Gastroesophageal sphincter (tissue), 4 donors: ENCODE measurements at regions not wholly inside any gene's neighbourhood (a gene's known extent, or its start where the extent isn't known, plus 50 kb on each side); places are given as distances from the start of the nearest gene placed in this dataset.

ENCODE experiments used
- ATAC-seq: fragments of 150-250 bp; one replicate; pipeline ENCODE4 v1.9.1; 2016; ENCODE audit warnings: mild to moderate bottlenecking, moderate library complexity
- H3K27ac ChIP-seq, 4 donors: fragments of 200-600 bp; sonication (generic) in 3 of 4; 1 replicate in 3 of 4; 2 replicates in 1 of 4; pipeline ENCODE4 v1.5.1; 2016 to 2019
- H3K27me3 ChIP-seq: fragments of 200-600 bp; sonication (generic); one replicate; pipeline ENCODE4 v1.5.1; 2019
- H3K36me3 ChIP-seq, 2 donors: fragments of 200-600 bp; sonication (generic); one replicate each; pipeline ENCODE4 v1.5.1; 2019; ENCODE audit warnings: control low read depth in 1 of 2
- H3K4me1 ChIP-seq, 3 donors: fragments of 200-600 bp; sonication (generic); 1 replicate in 2 of 3; 2 replicates in 1 of 3; pipeline ENCODE4 v1.5.1; 2016 to 2019; ENCODE audit warnings: control low read depth in 2 of 3
- H3K4me3 ChIP-seq, 2 donors: fragments of 200-600 bp; sonication (generic); one replicate each; pipeline ENCODE4 v1.5.1; 2019; ENCODE audit warnings: mild to moderate bottlenecking in 1 of 2, moderate library complexity in 1 of 2
- H3K9me3 ChIP-seq, 3 donors: fragments of 200-600 bp; sonication (generic); one replicate each; pipeline ENCODE4 v1.5.1; 2017 to 2019; ENCODE audit warnings: control low read depth in 2 of 3
- EP300 ChIP-seq: sonication (generic); formaldehyde crosslinking; IDR thresholded peaks from one replicate; pipeline ENCODE4 v1.6.1; 2017; ENCODE audit warnings: antibody characterized with exemption, mild to moderate bottlenecking
- POLR2A ChIP-seq, 2 donors: fragments of 450-650 bp; IDR thresholded peaks; one replicate each; pipeline ENCODE4 v1.6.1; 2017; ENCODE audit warnings: antibody characterized with exemption in 2 of 2, mild to moderate bottlenecking in 2 of 2, moderate library complexity in 1 of 2
- POLR2AphosphoS5 ChIP-seq: sonication (generic); formaldehyde crosslinking; IDR thresholded peaks from one replicate; pipeline ENCODE4 v1.6.1; 2017; ENCODE audit warnings: antibody characterized with exemption
- WGBS, 2 donors: methylation state at CpG; one replicate each; pipeline ENCODE4 v1.1.5; 2018; ENCODE audit warnings: low coverage in 1 of 2; 5-methylcytosine and 5-hydroxymethylcytosine counted together
- TF ChIP-seq, protein P1 (sequence below), 4 experiments: fragments of 200-600 bp in 2 of 4; fragments of 450-650 bp in 2 of 4; sonication (generic) in 1 of 4; IDR thresholded peaks; one replicate each; pipeline ENCODE4 v1.5.1; 2017 to 2019; ENCODE audit warnings: antibody characterized with exemption in 4 of 4, mild to moderate bottlenecking in 2 of 4, moderate library complexity in 2 of 4

DNA sequence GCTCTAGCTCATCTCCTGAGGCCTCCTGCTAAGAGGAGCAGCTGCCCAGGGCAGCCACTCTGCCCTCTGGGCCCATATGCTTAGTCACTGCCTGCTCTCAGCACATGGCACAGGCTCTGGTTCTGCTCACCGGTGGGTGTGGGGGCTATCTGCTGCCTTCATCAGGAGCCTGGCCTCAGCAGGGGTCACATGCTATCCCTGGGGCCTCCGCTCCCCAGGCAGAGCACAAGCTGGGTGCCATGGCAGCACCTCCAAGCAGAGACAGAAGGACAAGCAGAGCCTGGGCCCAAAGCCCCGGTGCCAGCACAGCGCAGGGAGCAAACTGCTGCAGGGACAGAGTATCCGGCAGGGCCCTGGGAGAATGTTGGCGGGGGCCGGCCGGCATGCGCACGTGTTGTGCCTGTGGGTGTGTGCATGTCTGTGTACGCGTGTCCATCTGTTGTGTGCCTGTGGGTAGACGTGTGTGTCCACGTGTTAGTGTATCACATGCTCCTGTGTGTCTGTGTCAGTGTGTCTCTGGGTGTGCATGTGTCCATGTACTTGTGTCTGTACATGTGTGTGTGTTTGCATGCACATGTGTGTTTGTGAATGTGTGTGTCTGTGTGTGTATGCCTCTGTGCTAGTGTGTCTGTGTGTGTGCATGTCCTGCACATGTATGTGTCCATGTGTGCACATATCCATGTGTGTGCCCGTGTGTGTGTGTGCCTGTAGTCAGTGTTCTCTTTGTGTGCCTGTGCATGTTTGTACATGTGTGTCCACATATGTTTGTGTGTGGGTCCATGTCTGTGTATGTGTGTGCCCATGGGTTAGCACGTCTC is 326.9 kb downstream of the TMEM121 start:
- ATAC-seq: no peak

DNA sequence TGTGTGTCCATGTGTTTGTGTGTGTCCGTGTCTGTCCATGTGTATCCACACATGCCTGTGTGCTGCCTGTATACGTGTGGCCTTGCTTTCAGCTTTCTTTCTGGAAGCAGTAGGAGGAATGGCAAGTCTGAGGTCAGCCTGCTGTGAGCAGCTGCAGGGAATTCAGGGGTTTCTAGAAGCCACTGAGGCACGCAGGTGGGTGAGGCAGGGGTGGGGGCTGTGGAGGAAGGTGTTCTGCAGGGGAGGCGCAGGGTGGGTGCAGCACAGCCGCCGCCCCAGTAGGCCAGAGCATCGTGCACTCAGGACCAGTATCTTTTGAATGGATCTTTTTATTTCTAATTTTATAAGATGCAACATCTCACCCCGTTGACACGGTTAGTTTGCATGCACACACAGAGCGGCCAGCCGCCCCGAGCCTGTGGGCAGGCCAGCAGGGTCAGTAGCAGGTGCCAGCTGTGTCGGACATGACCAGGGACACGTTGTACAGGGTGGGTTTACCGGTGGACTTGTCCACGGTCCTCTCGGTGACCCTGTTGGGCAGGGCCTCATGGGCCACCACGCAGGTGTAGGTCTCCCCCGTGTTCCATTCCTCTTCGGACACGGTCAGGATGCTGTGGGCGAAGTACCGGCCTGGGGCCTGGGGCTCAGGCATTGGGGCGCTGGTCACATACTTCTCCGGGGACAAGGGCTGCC is 327.7 kb downstream of the TMEM121 start:
- no peak overlapping the region for H3K4me3 ChIP-seq
- H3K9me3 ChIP-seq: peaks cover 0 to 6% (median 0%) of the 10 kb centered on the region in 3 donors
- TF ChIP-seq POLR2AphosphoS5 (no peak), EP300 (no peak), POLR2A (IDR thresholded peaks at IDR 0.05) (no peak)
- TF ChIP-seq, protein P1, sequence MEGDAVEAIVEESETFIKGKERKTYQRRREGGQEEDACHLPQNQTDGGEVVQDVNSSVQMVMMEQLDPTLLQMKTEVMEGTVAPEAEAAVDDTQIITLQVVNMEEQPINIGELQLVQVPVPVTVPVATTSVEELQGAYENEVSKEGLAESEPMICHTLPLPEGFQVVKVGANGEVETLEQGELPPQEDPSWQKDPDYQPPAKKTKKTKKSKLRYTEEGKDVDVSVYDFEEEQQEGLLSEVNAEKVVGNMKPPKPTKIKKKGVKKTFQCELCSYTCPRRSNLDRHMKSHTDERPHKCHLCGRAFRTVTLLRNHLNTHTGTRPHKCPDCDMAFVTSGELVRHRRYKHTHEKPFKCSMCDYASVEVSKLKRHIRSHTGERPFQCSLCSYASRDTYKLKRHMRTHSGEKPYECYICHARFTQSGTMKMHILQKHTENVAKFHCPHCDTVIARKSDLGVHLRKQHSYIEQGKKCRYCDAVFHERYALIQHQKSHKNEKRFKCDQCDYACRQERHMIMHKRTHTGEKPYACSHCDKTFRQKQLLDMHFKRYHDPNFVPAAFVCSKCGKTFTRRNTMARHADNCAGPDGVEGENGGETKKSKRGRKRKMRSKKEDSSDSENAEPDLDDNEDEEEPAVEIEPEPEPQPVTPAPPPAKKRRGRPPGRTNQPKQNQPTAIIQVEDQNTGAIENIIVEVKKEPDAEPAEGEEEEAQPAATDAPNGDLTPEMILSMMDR (IDR thresholded peaks at IDR 0.05): no peak
- no peak for ATAC-seq
- 90% methylated on average over 8 of the region's 25 CpGs; no CpG with 5 or more reads in 1 of the 2 donors for WGBS, 2 donors
- no peaks in the 10 kb centered on the region for H3K4me1 ChIP-seq
- H3K27ac ChIP-seq: no peak overlapping the region
- no peaks in the 10 kb centered on the region for H3K36me3 ChIP-seq
- no peaks in the 10 kb centered on the region for H3K27me3 ChIP-seq

More for the DNA sequence above, 326.9 kb downstream of the TMEM121 start:
- WGBS, 2 donors: 50 to 90% methylated on average over 2 to 5 of the region's 16 CpGs
- no peaks in the 10 kb centered on the region for H3K4me1 ChIP-seq
- peaks cover 0 to 4% (median 0%) of the 10 kb centered on the region in 3 donors for H3K9me3 ChIP-seq
- no peak overlapping the region for H3K4me3 ChIP-seq
- TF ChIP-seq POLR2AphosphoS5 (no peak), POLR2A (IDR thresholded peaks at IDR 0.05) (no peak), EP300 (no peak)
- TF ChIP-seq, protein P1 (IDR thresholded peaks at IDR 0.05): no peak
- H3K27me3 ChIP-seq: no peaks in the 10 kb centered on the region
- no peaks in the 10 kb centered on the region for H3K36me3 ChIP-seq
- H3K27ac ChIP-seq: no peak overlapping the region

DNA sequence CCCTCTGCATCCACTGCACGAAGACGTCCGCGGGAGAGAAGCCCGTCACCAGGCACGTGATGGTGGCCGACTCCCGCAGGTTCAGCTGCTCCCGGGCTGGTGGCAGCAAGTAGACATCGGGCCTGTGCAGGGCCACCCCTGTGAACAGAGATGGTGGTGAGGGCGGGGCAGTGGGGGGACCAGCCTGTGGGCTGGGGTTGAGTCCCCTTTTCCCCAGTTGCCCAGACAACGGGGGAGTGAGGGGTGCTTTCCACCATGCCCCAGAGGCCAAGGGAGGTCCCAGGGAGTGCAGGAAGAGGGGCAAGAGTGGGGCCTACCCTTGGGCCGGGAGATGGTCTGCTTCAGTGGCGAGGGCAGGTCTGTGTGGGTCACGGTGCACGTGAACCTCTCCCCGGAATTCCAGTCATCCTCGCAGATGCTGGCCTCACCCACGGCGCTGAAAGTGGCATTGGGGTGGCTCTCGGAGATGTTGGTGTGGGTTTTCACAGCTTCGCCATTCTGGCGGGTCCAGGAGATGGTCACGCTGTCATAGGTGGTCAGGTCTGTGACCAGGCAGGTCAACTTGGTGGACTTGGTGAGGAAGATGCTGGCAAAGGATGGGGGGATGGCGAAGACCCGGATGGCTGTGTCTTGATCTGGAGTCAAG is 328.3 kb downstream of the TMEM121 start:
- TF ChIP-seq POLR2A (IDR thresholded peaks at IDR 0.05) (no peak), POLR2AphosphoS5 (no peak), EP300 (no peak)
- TF ChIP-seq, protein P1 (IDR thresholded peaks at IDR 0.05): no peak
- Histone ChIP-seq H3K27me3 (no peaks in the 10 kb centered on the region), H3K9me3 (peaks cover 0 to 6% (median 0%) of the 10 kb centered on the region in 3 donors), H3K27ac (no peak overlapping the region), H3K36me3 (no peaks in the 10 kb centered on the region), H3K4me3 (no peak overlapping the region), H3K4me1 (no peaks in the 10 kb centered on the region)
- no peak for ATAC-seq
- WGBS, 2 donors: 86% methylated on average over 9 of the region's 26 CpGs; no CpG with 5 or more reads in 1 of the 2 donors

DNA sequence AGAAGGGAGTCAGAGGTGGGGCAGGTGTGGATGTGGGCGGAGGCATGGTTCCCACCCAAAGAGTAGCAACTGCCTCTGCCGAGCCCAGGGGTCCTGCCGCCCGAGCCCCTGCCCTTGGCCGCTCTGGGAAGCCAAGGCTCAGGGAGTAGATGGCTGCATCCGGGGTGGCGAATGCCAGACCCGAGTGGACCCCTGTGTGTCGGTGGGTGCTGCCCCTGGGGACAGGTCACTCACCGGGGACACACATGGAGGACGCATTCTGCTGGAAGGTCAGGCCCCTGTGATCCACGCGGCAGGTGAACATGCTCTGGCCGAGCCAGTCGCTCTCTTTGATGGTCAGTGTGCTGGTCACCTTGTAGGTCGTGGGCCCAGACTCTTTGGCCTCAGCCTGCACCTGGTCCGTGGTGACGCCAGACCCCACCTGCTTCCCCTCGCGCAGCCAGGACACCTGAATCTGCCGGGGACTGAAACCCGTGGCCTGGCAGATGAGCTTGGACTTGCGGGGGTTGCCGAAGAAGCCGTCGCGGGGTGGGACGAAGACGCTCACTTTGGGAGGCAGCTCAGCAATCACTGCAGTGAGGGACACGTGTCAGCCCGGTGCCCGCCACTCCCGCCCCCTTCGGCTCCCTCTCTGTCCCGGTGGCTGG is 329.0 kb downstream of the TMEM121 start:
- Histone ChIP-seq H3K9me3 (peaks cover 0 to 6% (median 0%) of the 10 kb centered on the region in 3 donors), H3K27ac (no peak overlapping the region), H3K36me3 (no peaks in the 10 kb centered on the region), H3K27me3 (no peaks in the 10 kb centered on the region), H3K4me3 (no peak overlapping the region), H3K4me1 (no peaks in the 10 kb centered on the region)
- 90% methylated on average over 11 of the region's 35 CpGs; no CpG with 5 or more reads in 1 of the 2 donors for WGBS, 2 donors
- no peak for ATAC-seq
- TF ChIP-seq, protein P1 (IDR thresholded peaks at IDR 0.05): no peak
- TF ChIP-seq POLR2AphosphoS5 (no peak), EP300 (no peak), POLR2A (IDR thresholded peaks at IDR 0.05) (no peak)
